Gastroesophageal sphincter (tissue), 4 donors: ENCODE measurements at regions not wholly inside any gene's neighbourhood (a gene's known extent, or its start where the extent isn't known, plus 50 kb on each side); places are given as distances from the start of the nearest gene placed in this dataset.

Experiments
- ATAC-seq: fragments of 150-250 bp; one replicate; pipeline ENCODE4 v1.9.1; 2016; ENCODE audit warnings: mild to moderate bottlenecking, moderate library complexity
- H3K27ac ChIP-seq, 4 donors: fragments of 200-600 bp; sonication (generic) in 3 of 4; 1 replicate in 3 of 4; 2 replicates in 1 of 4; pipeline ENCODE4 v1.5.1; 2016 to 2019
- H3K27me3 ChIP-seq: fragments of 200-600 bp; sonication (generic); one replicate; pipeline ENCODE4 v1.5.1; 2019
- H3K36me3 ChIP-seq, 2 donors: fragments of 200-600 bp; sonication (generic); one replicate each; pipeline ENCODE4 v1.5.1; 2019; ENCODE audit warnings: control low read depth in 1 of 2
- H3K4me1 ChIP-seq, 3 donors: fragments of 200-600 bp; sonication (generic); 1 replicate in 2 of 3; 2 replicates in 1 of 3; pipeline ENCODE4 v1.5.1; 2016 to 2019; ENCODE audit warnings: control low read depth in 2 of 3
- H3K4me3 ChIP-seq, 2 donors: fragments of 200-600 bp; sonication (generic); one replicate each; pipeline ENCODE4 v1.5.1; 2019; ENCODE audit warnings: mild to moderate bottlenecking in 1 of 2, moderate library complexity in 1 of 2
- H3K9me3 ChIP-seq, 3 donors: fragments of 200-600 bp; sonication (generic); one replicate each; pipeline ENCODE4 v1.5.1; 2017 to 2019; ENCODE audit warnings: control low read depth in 2 of 3
- EP300 ChIP-seq: sonication (generic); formaldehyde crosslinking; IDR thresholded peaks from one replicate; pipeline ENCODE4 v1.6.1; 2017; ENCODE audit warnings: antibody characterized with exemption, mild to moderate bottlenecking
- POLR2A ChIP-seq, 2 donors: fragments of 450-650 bp; IDR thresholded peaks; one replicate each; pipeline ENCODE4 v1.6.1; 2017; ENCODE audit warnings: antibody characterized with exemption in 2 of 2, mild to moderate bottlenecking in 2 of 2, moderate library complexity in 1 of 2
- POLR2AphosphoS5 ChIP-seq: sonication (generic); formaldehyde crosslinking; IDR thresholded peaks from one replicate; pipeline ENCODE4 v1.6.1; 2017; ENCODE audit warnings: antibody characterized with exemption
- WGBS, 2 donors: methylation state at CpG; one replicate each; pipeline ENCODE4 v1.1.5; 2018; ENCODE audit warnings: low coverage in 1 of 2; 5-methylcytosine and 5-hydroxymethylcytosine counted together
- TF ChIP-seq, protein P1 (sequence below), 4 experiments: fragments of 200-600 bp in 2 of 4; fragments of 450-650 bp in 2 of 4; sonication (generic) in 1 of 4; IDR thresholded peaks; one replicate each; pipeline ENCODE4 v1.5.1; 2017 to 2019; ENCODE audit warnings: antibody characterized with exemption in 4 of 4, mild to moderate bottlenecking in 2 of 4, moderate library complexity in 2 of 4

DNA sequence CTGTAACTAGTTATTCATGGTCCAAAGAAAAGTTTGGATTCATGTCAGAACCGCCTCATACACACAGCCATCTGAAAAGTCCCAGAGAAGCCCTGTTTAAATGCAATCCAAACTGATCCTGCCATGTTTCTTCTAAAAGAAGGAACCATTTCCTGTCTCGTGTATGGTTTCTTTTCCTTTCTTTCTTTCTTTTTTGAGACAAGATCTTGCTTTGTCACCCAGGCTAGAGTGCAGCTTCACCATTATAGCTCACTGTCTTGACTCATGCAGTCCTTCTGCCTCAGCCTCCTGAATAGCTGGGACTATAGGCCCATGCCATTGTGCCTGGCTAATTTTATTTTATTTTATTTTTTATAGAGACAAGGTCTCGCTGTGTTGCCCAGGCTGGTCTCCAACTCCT lies 77.4 kb upstream of the NSMCE3 start:
- 69 to 79% methylated on average over 2 to 3 of the region's 3 CpGs for WGBS, 2 donors
- no peaks in the 10 kb centered on the region for H3K9me3 ChIP-seq
- no peaks in the 10 kb centered on the region for H3K27me3 ChIP-seq
- H3K36me3 ChIP-seq, result no peaks in the 10 kb centered on the region
- no peak overlapping the region for H3K4me3 ChIP-seq
- TF ChIP-seq EP300 (no peak), POLR2AphosphoS5 (no peak), POLR2A (IDR thresholded peaks at IDR 0.05) (no peak)
- TF ChIP-seq, protein P1, sequence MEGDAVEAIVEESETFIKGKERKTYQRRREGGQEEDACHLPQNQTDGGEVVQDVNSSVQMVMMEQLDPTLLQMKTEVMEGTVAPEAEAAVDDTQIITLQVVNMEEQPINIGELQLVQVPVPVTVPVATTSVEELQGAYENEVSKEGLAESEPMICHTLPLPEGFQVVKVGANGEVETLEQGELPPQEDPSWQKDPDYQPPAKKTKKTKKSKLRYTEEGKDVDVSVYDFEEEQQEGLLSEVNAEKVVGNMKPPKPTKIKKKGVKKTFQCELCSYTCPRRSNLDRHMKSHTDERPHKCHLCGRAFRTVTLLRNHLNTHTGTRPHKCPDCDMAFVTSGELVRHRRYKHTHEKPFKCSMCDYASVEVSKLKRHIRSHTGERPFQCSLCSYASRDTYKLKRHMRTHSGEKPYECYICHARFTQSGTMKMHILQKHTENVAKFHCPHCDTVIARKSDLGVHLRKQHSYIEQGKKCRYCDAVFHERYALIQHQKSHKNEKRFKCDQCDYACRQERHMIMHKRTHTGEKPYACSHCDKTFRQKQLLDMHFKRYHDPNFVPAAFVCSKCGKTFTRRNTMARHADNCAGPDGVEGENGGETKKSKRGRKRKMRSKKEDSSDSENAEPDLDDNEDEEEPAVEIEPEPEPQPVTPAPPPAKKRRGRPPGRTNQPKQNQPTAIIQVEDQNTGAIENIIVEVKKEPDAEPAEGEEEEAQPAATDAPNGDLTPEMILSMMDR (IDR thresholded peaks at IDR 0.05), result no peak
- H3K4me1 ChIP-seq, result peaks cover 0 to 12% (median 0%) of the 10 kb centered on the region in 3 donors
- no peak for ATAC-seq
- no peak overlapping the region for H3K27ac ChIP-seq

DNA sequence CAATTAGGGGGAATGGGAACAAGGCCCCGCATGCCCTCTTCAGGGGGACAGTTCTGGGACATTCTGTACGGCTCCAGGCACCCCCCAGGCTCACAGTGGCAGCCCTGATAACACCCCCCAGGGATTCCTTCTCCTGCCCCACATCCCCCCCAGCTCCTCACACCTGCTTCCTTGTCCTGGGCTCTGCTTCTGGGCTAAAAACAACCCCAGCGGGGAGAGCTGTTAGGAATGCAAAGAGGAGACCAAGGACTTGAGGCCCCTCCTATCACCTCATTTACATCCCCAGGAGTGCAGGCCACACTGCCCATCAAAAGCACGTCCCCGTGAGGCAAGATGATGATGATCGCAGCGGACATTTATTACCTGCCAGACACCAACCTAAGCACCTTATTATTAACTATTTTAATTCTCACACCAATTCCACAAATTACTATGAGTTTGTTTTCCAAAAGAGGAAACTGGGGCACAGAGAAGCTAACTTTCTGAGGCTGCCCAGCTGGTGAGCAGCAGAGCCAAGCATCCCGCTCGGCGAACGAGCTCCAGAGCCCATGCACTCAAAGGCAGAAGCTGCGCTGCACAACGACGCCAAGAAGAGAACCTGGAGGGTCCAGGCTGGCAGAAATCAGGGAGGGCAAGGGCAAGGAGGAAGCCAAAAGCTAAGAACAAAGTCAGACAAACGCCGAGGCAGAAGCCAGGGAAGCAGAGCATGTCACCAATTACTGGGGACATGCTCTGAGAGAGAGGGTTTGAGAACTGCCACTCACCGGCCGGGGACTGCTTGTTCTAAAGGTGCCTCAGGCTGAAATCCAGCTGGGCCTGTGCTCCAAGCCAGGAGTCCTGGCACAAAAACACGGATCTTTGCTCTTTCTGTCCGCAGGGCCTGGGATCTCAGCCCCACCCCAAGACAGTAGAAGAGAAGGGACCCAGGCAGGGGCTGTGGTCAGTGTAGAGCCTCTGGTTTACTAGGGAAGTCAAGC lies 76.2 kb upstream of the NSMCE3 start:
- 79 to 88% methylated on average over 7 to 11 of the region's 20 CpGs for WGBS, 2 donors
- ATAC-seq, result no peak
- TF ChIP-seq, protein P1 (IDR thresholded peaks at IDR 0.05), result no peak
- TF ChIP-seq POLR2A (IDR thresholded peaks at IDR 0.05) (no peak), EP300 (no peak), POLR2AphosphoS5 (no peak)
- Histone ChIP-seq H3K27ac (no peak overlapping the region), H3K4me3 (no peak overlapping the region), H3K9me3 (no peaks in the 10 kb centered on the region), H3K36me3 (no peaks in the 10 kb centered on the region), H3K4me1 (peaks cover 0 to 12% (median 0%) of the 10 kb centered on the region in 3 donors), H3K27me3 (no peaks in the 10 kb centered on the region)

DNA sequence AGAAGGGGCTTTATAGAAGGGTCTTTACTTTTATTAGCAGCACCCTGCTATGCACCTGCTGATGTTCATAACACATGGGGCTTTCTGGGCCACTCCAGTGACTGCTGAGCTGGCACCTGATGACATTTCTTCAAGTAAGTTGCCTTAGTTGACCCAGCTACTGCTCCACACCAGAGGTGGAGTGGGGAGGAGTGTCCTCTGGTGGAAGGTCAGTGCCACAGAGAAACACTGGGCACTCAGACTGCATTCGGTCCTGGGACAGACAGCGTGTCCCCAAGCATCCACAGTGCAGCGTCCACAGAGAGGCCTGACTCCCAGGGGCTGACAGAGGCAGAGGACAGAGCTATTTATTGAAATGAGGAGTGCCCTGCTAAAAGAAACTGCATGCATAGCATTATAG lies 74.9 kb upstream of the NSMCE3 start:
- no peak overlapping the region for H3K27ac ChIP-seq
- H3K9me3 ChIP-seq, result no peaks in the 10 kb centered on the region
- ATAC-seq, result no peak
- no peak overlapping the region for H3K4me3 ChIP-seq
- TF ChIP-seq POLR2A (IDR thresholded peaks at IDR 0.05) (no peak), POLR2AphosphoS5 (no peak), EP300 (no peak)
- TF ChIP-seq, protein P1 (IDR thresholded peaks at IDR 0.05), result no peak
- H3K36me3 ChIP-seq, result no peaks in the 10 kb centered on the region
- peaks cover 0 to 12% (median 0%) of the 10 kb centered on the region in 3 donors for H3K4me1 ChIP-seq
- no peaks in the 10 kb centered on the region for H3K27me3 ChIP-seq
- WGBS, 2 donors, result 80% methylated on average over 1 of the region's 3 CpGs; no CpG with 5 or more reads in 1 of the 2 donors

DNA sequence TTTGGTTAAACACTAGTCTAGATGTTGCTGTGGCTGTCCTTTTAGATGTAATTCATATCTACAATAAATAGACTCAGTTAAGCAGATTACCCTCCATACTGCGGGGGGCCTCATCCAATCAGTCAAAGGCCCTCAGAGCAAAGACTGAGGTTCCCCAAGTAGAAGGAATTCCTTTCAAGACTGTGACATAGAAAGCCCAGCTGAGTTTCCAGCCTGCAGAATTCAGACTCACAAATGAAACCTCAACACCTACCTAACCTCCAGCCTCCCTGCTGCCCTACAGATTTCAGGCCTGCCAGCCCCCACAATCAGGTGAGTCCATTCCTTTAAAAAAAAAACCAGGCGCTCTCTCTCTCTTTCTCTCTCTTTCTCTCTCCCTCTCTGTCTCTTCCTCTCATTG lies 73.6 kb upstream of the NSMCE3 start:
- no peaks in the 10 kb centered on the region for H3K36me3 ChIP-seq
- 87% methylated on average over 2 of the region's 2 CpGs; no CpG with 5 or more reads in 1 of the 2 donors for WGBS, 2 donors
- TF ChIP-seq, protein P1 (IDR thresholded peaks at IDR 0.05), result no peak
- TF ChIP-seq POLR2A (IDR thresholded peaks at IDR 0.05) (no peak), EP300 (no peak), POLR2AphosphoS5 (no peak)
- no peaks in the 10 kb centered on the region for H3K27me3 ChIP-seq
- peaks cover 0 to 8% (median 0%) of the 10 kb centered on the region in 3 donors for H3K4me1 ChIP-seq
- H3K27ac ChIP-seq, result no peak overlapping the region
- no peaks in the 10 kb centered on the region for H3K9me3 ChIP-seq
- ATAC-seq, result no peak
- H3K4me3 ChIP-seq, result no peak overlapping the region

DNA sequence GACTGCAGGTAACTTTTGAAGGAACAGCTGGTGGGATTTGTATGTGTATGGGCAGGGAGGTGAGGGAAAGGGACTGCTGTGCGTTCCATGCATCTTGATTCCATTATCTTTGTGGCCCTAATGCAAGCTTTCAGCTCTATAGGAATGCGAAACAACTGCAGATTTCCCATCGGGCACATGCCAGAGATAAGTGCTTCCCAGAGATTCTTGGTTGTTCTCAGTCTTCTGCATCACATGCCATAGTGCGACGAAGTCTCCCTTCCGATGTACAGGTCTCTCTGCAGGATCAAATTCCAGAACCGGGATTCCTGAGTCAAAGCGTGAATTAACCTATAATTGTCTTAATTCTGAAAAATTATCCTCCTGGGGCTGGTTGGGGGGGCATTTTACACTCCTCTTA lies 72.6 kb upstream of the NSMCE3 start:
- Histone ChIP-seq H3K36me3 (no peaks in the 10 kb centered on the region), H3K4me3 (no peak overlapping the region), H3K4me1 (no peaks in the 10 kb centered on the region), H3K9me3 (no peaks in the 10 kb centered on the region), H3K27ac (no peak overlapping the region), H3K27me3 (no peaks in the 10 kb centered on the region)
- ATAC-seq, result no peak
- TF ChIP-seq, protein P1 (IDR thresholded peaks at IDR 0.05), result no peak
- no peak for TF ChIP-seq POLR2AphosphoS5
- TF ChIP-seq POLR2A (IDR thresholded peaks at IDR 0.05), result no peak
- TF ChIP-seq EP300, result no peak
- 83 to 92% methylated on average over 6 to 8 of the region's 8 CpGs for WGBS, 2 donors
